HCT116 (cell line): ENCODE measurements at regions not wholly inside any gene's neighbourhood (a gene's known extent, or its start where the extent isn't known, plus 50 kb on each side); places are given as distances from the start of the nearest gene placed in this dataset.

Experiments used
- ATAC-seq: fragments of 200-7000 bp; cut with Tn5 transposase; 2 replicates; pipeline ENCODE4 v1.9.1; 2020; ENCODE audit warnings: mild to moderate bottlenecking, moderate library complexity
- BruUV-seq: library from RNA; stranded (reverse); fragments of 400-500 nt; replicated peaks from 2 replicates; lab custom pipeline; 2021; lab: Mats Ljungman, UMichigan
- CTCF ChIA-PET: fragments of 300-600 bp; sonication (Branson Sonifier 250); formaldehyde crosslinking; loops from one replicate; lab custom pipeline; 2021; ENCODE audit warnings: antibody characterized with exemption; lab: Charles Lee
- POLR2A ChIA-PET: fragments of 300-600, 350-600 bp; sonication (Branson Sonifier 250); formaldehyde crosslinking; loops from one replicate; lab custom pipeline; 2021; ENCODE audit warnings: antibody characterized with exemption; lab: Charles Lee
- RAD21 ChIA-PET, 2 experiments: fragments of 300-600 bp; sonication (Branson Sonifier 250); formaldehyde crosslinking; loops; one replicate each; lab custom pipeline; 2023; ENCODE audit warnings: low total read pairs in 2 of 2; ENCODE audit not compliant: uncharacterized antibody in 2 of 2, unreplicated experiment in 2 of 2, low non-redundant PET in 1 of 2; lab: Charles Lee
- DNase-seq: peaks from one replicate; pipeline ENCODE4 v3.0.0-alpha.2; 2010; ENCODE audit warnings: low read depth, low spot score
- H2AFZ ChIP-seq: fragments of 200-600 bp; shearing (Covaris generic), sonication (generic); 2 replicates; pipeline ENCODE4 v1.6.1; 2017; ENCODE audit warnings: low read depth, mixed run types, mixed read lengths, antibody characterized with exemption, low read length; ENCODE audit not compliant: poor library complexity, severe bottlenecking
- H3K27ac ChIP-seq: 2 replicates; pipeline ENCODE4 v1.5.1; 2012; ENCODE audit warnings: low read depth, low read length
- H3K27me3 ChIP-seq: fragments of 200-600 bp; sonication (generic); 2 replicates; pipeline ENCODE4 v1.6.1; 2016; ENCODE audit warnings: mixed run types, low read length, mixed read lengths; ENCODE audit not compliant: insufficient read depth
- H3K36me3 ChIP-seq, 2 experiments: fragments of 200-500 bp in 1 of 2; fragments of 200-600 bp in 1 of 2; sonication (Bioruptor generic) in 1 of 2; sonication (generic) in 1 of 2; 2 replicates each; pipeline versions ENCODE4 v1.5.1 to v1.6.1; 2014 to 2016; ENCODE audit warnings: low read length in 2 of 2, inconsistent platforms in 1 of 2, mixed read lengths in 1 of 2, mixed run types in 1 of 2; ENCODE audit not compliant: insufficient read depth in 2 of 2, control insufficient read depth in 1 of 2
- H3K4me1 ChIP-seq, 2 experiments: fragments of 200-600 bp in 1 of 2; sonication (generic) in 1 of 2; 2 replicates each; pipeline versions ENCODE4 v1.5.1 to v1.6.1; 2012 to 2017; ENCODE audit warnings: low read length in 2 of 2, inconsistent platforms in 1 of 2, mild to moderate bottlenecking in 1 of 2, mixed read lengths in 1 of 2, mixed run types in 1 of 2, moderate library complexity in 1 of 2; ENCODE audit not compliant: insufficient read depth in 2 of 2, control insufficient read depth in 1 of 2
- H3K4me2 ChIP-seq: fragments of 200-600 bp; sonication (generic); 2 replicates; pipeline ENCODE4 v1.6.1; 2017; ENCODE audit warnings: mixed run types, low read length, mixed read lengths
- H3K4me3 ChIP-seq, 2 experiments: fragments of 200-600 bp in 1 of 2; sonication (generic) in 1 of 2; replicated peaks in 1 of 2; 2 replicates each; pipeline ENCODE4 v1.5.1; 2011 to 2016; ENCODE audit warnings: low read length in 2 of 2, control low read depth in 1 of 2, low read depth in 1 of 2, mild to moderate bottlenecking in 1 of 2, mixed read lengths in 1 of 2, mixed run types in 1 of 2
- H3K79me2 ChIP-seq: fragments of 200-600 bp; sonication (generic); 2 replicates; pipeline ENCODE4 v1.6.1; 2017; ENCODE audit warnings: mild to moderate bottlenecking, mixed run types, low read length, moderate library complexity, mixed read lengths; ENCODE audit not compliant: insufficient read depth
- H3K9ac ChIP-seq: fragments of 200-600 bp; sonication (generic); 2 replicates; pipeline ENCODE4 v1.6.1; 2016; ENCODE audit warnings: low read length, mixed read lengths
- H3K9me2 ChIP-seq: fragments of 200-600 bp; sonication (generic), shearing (Covaris generic); 2 replicates; pipeline ENCODE4 v1.6.1; 2017; ENCODE audit warnings: mixed run types, mild to moderate bottlenecking, moderate library complexity; ENCODE audit not compliant: insufficient read depth
- H3K9me3 ChIP-seq, 2 experiments: fragments of 200-500 bp in 1 of 2; fragments of 200-600 bp in 1 of 2; sonication (Bioruptor generic) in 1 of 2; sonication (generic) in 1 of 2; 2 replicates each; pipeline ENCODE4 v1.6.1; 2014 to 2017; ENCODE audit warnings: low read length in 2 of 2, mixed read lengths in 2 of 2, inconsistent platforms in 1 of 2, low read depth in 1 of 2, mild to moderate bottlenecking in 1 of 2, mixed run types in 1 of 2, moderate library complexity in 1 of 2; ENCODE audit not compliant: control insufficient read depth in 1 of 2, insufficient read depth in 1 of 2
- H4K20me1 ChIP-seq: fragments of 200-600 bp; sonication (generic), shearing (Covaris generic); 2 replicates; pipeline ENCODE4 v1.6.1; 2017; ENCODE audit warnings: mixed run types, mild to moderate bottlenecking, moderate library complexity; ENCODE audit not compliant: insufficient read depth
- ATF3 ChIP-seq: IDR thresholded peaks from 2 replicates; pipeline ENCODE4 v1.6.1; 2012
- CTCF ChIP-seq, 3 experiments: fragments of 200-600 bp in 1 of 3; sonication (generic) in 1 of 3; IDR thresholded peaks in 2 of 3; conservative IDR thresholded peaks in 1 of 3; 2 replicates each; pipeline ENCODE4 v1.5.1; 2012 to 2017; ENCODE audit warnings: low read depth in 2 of 3, low read length in 2 of 3, antibody characterized with exemption in 1 of 3, borderline replicate concordance in 1 of 3, control low read depth in 1 of 3, mild to moderate bottlenecking in 1 of 3, mixed read lengths in 1 of 3, mixed run types in 1 of 3, moderate library complexity in 1 of 3; ENCODE audit not compliant: insufficient read depth in 1 of 3
- ELF1 ChIP-seq: IDR thresholded peaks from 2 replicates; pipeline ENCODE4 v1.6.1; 2012; ENCODE audit warnings: low read depth, borderline replicate concordance
- EZH2 ChIP-seq: fragments of 200-600 bp; sonication (generic); IDR thresholded peaks from 2 replicates; pipeline ENCODE4 v1.6.1; 2017; ENCODE audit warnings: antibody characterized with exemption, mixed run types
- FOSL1 ChIP-seq: IDR thresholded peaks from 2 replicates; pipeline ENCODE4 v1.6.1; 2012; ENCODE audit warnings: low read depth
- JUND ChIP-seq: IDR thresholded peaks from 2 replicates; pipeline ENCODE4 v1.6.1; 2012
- MAX ChIP-seq: IDR thresholded peaks from 2 replicates; pipeline ENCODE4 v1.6.1; 2012
- POLR2A ChIP-seq: IDR thresholded peaks from 2 replicates; pipeline ENCODE4 v1.7.0; 2011; ENCODE audit warnings: borderline replicate concordance; ENCODE audit not compliant: insufficient read depth, insufficient read length; ENCODE audit errors: extremely low read depth
- RAD21 ChIP-seq: IDR thresholded peaks from 2 replicates; pipeline ENCODE4 v1.6.1; 2012; ENCODE audit warnings: low read depth, mild to moderate bottlenecking
- SIN3A ChIP-seq: IDR thresholded peaks from 2 replicates; pipeline ENCODE4 v1.6.1; 2012; ENCODE audit warnings: low read depth
- SP1 ChIP-seq: IDR thresholded peaks from 2 replicates; pipeline ENCODE4 v1.6.1; 2012; ENCODE audit warnings: low read depth
- SRF ChIP-seq: IDR thresholded peaks from 2 replicates; pipeline ENCODE4 v1.6.1; 2012; ENCODE audit warnings: low read depth
- ZBTB33 ChIP-seq: IDR thresholded peaks from 2 replicates; pipeline ENCODE4 v1.6.1; 2011; ENCODE audit warnings: mild to moderate bottlenecking, low read length, moderate library complexity; ENCODE audit not compliant: insufficient replicate concordance; ENCODE audit errors: extremely low read depth
- intact Hi-C: fragments of 100-400 bp; cut with micrococcal nuclease; formaldehyde crosslinking; loops from 2 replicates; pipeline ENCODE4 v1.10.0; 2022

- intact Hi-C loops = no loop called here
- POLR2A ChIA-PET = no interaction called here
Measured at GRCh38 chr18:42392416-42392815, 437.4 kb downstream of the PIK3C3 start.

More at GRCh38 chr18:42392416-42392815, 437.4 kb downstream of the PIK3C3 start:
- DNase-seq (no peak), ATAC-seq (no peak)
- no peaks in the 10 kb centered on the region for H4K20me1 ChIP-seq
- TF ChIP-seq RAD21 = no peak
- TF ChIP-seq SIN3A = no peak
- TF ChIP-seq MAX = no peak
- no peak for TF ChIP-seq JUND
- no peak for TF ChIP-seq POLR2A
- no peak for TF ChIP-seq CTCF (IDR thresholded peaks at IDR 0.05 in 2 of 3, conservative IDR thresholded peaks at IDR 0.05 in 1 of 3; ENCODE audit: borderline replicate concordance in 1 of 3, insufficient read depth in 1 of 3, low read depth in 2 of 3, low read length in 2 of 3)
- TF ChIP-seq ELF1 = no peak
- TF ChIP-seq FOSL1 = no peak
- no peak for TF ChIP-seq ATF3
- no peak for TF ChIP-seq ZBTB33
- TF ChIP-seq EZH2 = no peak
- TF ChIP-seq SP1 = no peak
- no peak for TF ChIP-seq SRF
- no peak overlapping the region for H3K4me2 ChIP-seq
- H3K79me2 ChIP-seq = no peaks in the 10 kb centered on the region
- H3K9ac ChIP-seq = no peak overlapping the region
- no TSS peak for BruUV-seq
- no peaks in the 10 kb centered on the region for H3K36me3 ChIP-seq
- ChIA-PET CTCF (no interaction called here), RAD21 (no interaction called here)
- no peaks in the 10 kb centered on the region for H3K9me2 ChIP-seq
- no peak overlapping the region for H3K4me3 ChIP-seq
- H3K4me1 ChIP-seq = no peaks in the 10 kb centered on the region
- H2AFZ ChIP-seq = no peak overlapping the region
- no peak overlapping the region for H3K27ac ChIP-seq
- no peaks in the 10 kb centered on the region for H3K27me3 ChIP-seq
- H3K9me3 ChIP-seq = peaks cover 0 to 28% of the 10 kb centered on the region in 2 experiments; a peak in 2 of 4 replicates
